K562 (cell line): ENCODE measurements at regions not wholly inside any gene's neighbourhood (a gene's known extent, or its start where the extent isn't known, plus 50 kb on each side); places are given as distances from the start of the nearest gene placed in this dataset.

Source experiments
- ATAC-seq: fragments of 200-7000 bp; cut with Tn5 transposase; 3 replicates; pipeline ENCODE4 v1.9.1; 2020; ENCODE audit warnings: moderate library complexity
- BruUV-seq: library from RNA; stranded (reverse); fragments of 400-500 nt; replicated peaks from 2 replicates; lab custom pipeline; 2021; lab: Mats Ljungman, UMichigan
- CTCF ChIA-PET: fragments of 300-600 bp; formaldehyde crosslinking; extraction: SDS; loops from one replicate; lab custom pipeline; 2021; ENCODE audit warnings: low intra/inter-chr PET ratio; lab: Yijun Ruan, JAX
- POLR2A ChIA-PET: fragments of 300-600, 350-650 bp; sonication (Branson Sonifier 250); formaldehyde crosslinking; extraction: SDS; loops from one replicate; lab custom pipeline; 2021; ENCODE audit warnings: antibody characterized with exemption, inconsistent platforms; lab: Yijun Ruan, JAX
- DNase-seq, 4 experiments: peaks; one replicate each; pipeline versions ENCODE4 v3.0.0 to v3.0.0-alpha.2; 2011 to 2018; ENCODE audit warnings: low spot score in 3 of 4, mixed read lengths in 3 of 4; ENCODE audit errors: extremely low read depth in 1 of 4
- FAIRE-seq: peaks from 2 replicates; lab custom pipeline; 2011; peaks lifted over from hg19 to GRCh38; lab: Jason Lieb, UNC
- H2AFZ ChIP-seq: 2 replicates; pipeline ENCODE4 v1.6.0; 2011; ENCODE audit warnings: low read depth, low read length, control low read depth, inconsistent platforms
- H3K27ac ChIP-seq: fragments of 200-600 bp; 3 replicates; pipeline ENCODE4 v1.8.0; 2011; ENCODE audit warnings: low read depth, mild to moderate bottlenecking, control low read depth, inconsistent platforms, low read length, moderate library complexity, mixed read lengths; ENCODE audit errors: extremely low read depth
- H3K27me3 ChIP-seq, 2 experiments: fragments of 300-600 bp in 1 of 2; 2 replicates in 1 of 2; 3 replicates in 1 of 2; pipeline versions ENCODE4 v1.6.0 to v1.8.0; 2011; ENCODE audit warnings: inconsistent platforms in 2 of 2, low read length in 2 of 2, mild to moderate bottlenecking in 1 of 2, mixed read lengths in 1 of 2, moderate library complexity in 1 of 2; ENCODE audit not compliant: control insufficient read depth in 2 of 2, insufficient read depth in 2 of 2
- H3K36me3 ChIP-seq: fragments of 300-600 bp; 3 replicates; pipeline ENCODE4 v1.8.0; 2011; ENCODE audit warnings: mild to moderate bottlenecking, low read length, inconsistent platforms; ENCODE audit not compliant: control insufficient read depth, insufficient read depth
- H3K4me1 ChIP-seq, 2 experiments: fragments of 200-600 bp in 1 of 2; replicated peaks in 1 of 2; 2 replicates in 1 of 2; 3 replicates in 1 of 2; pipeline versions ENCODE4 v1.5.1 to v1.8.0; 2011; ENCODE audit warnings: inconsistent platforms in 2 of 2, low read length in 2 of 2, mild to moderate bottlenecking in 1 of 2, mixed read lengths in 1 of 2, moderate library complexity in 1 of 2; ENCODE audit not compliant: control insufficient read depth in 2 of 2, insufficient read depth in 2 of 2
- H3K4me2 ChIP-seq: 2 replicates; pipeline ENCODE4 v1.6.1; 2011; ENCODE audit warnings: low read length, control low read depth, inconsistent platforms, mixed read lengths; ENCODE audit not compliant: insufficient read depth
- H3K4me3 ChIP-seq: fragments of 200-600 bp; sonication (generic), shearing (Covaris generic); 2 replicates; pipeline ENCODE4 v1.5.1; 2016; ENCODE audit warnings: control low read depth, inconsistent platforms
- H3K79me2 ChIP-seq: fragments of 200-600 bp; 3 replicates; pipeline ENCODE4 v1.8.0; 2011; ENCODE audit warnings: low read length, inconsistent platforms; ENCODE audit not compliant: control insufficient read depth, insufficient read depth
- H3K9ac ChIP-seq, 2 experiments: 2 replicates each; pipeline versions ENCODE4 v1.6.0 to v1.6.1; 2011; ENCODE audit warnings: low read depth in 2 of 2, low read length in 2 of 2, control low read depth in 1 of 2, inconsistent platforms in 1 of 2, mild to moderate bottlenecking in 1 of 2, mixed read lengths in 1 of 2; ENCODE audit not compliant: insufficient read depth in 1 of 2
- H3K9me1 ChIP-seq: one replicate; pipeline ENCODE4 v1.6.0; 2011; ENCODE audit warnings: inconsistent platforms, mild to moderate bottlenecking, low read length, moderate library complexity; ENCODE audit not compliant: control insufficient read depth, insufficient read depth
- H3K9me3 ChIP-seq: replicated peaks from 2 replicates; pipeline ENCODE4 v1.5.1; 2011; ENCODE audit warnings: low read depth, low read length, inconsistent platforms; ENCODE audit not compliant: control insufficient read depth, insufficient read depth
- H4K20me1 ChIP-seq: replicated peaks from 2 replicates; pipeline ENCODE4 v1.6.1; 2011; ENCODE audit warnings: low read length, inconsistent platforms, mixed read lengths; ENCODE audit not compliant: control insufficient read depth, insufficient read depth
- ARID3A ChIP-seq: IDR thresholded peaks from 2 replicates; pipeline ENCODE4 v1.6.1; 2012; ENCODE audit warnings: low read depth, low read length, improper control_type of control experiment, borderline replicate concordance
- CBFA2T2 ChIP-seq: fragments of 450-650 bp; conservative IDR thresholded peaks from 2 replicates; pipeline ENCODE4 v1.6.1; 2017; ENCODE audit warnings: mild to moderate bottlenecking
- GTF2A2 ChIP-seq: IDR thresholded peaks from 2 replicates; pipeline ENCODE4 v1.6.1; 2016; ENCODE audit warnings: mild to moderate bottlenecking, missing genetic modification characterization, missing compliant biosample characterization
- MLLT1 ChIP-seq, 2 experiments: fragments of 450-650 bp; IDR thresholded peaks; 2 replicates each; pipeline ENCODE4 v1.6.1; 2016
- MTA2 ChIP-seq: fragments of 450-650 bp; IDR thresholded peaks from 2 replicates; pipeline ENCODE4 v1.6.1; 2016; ENCODE audit warnings: low read depth
- TSC22D4 ChIP-seq: fragments of 450-650 bp; IDR thresholded peaks from 2 replicates; pipeline ENCODE4 v1.6.1; 2016; ENCODE audit warnings: missing genetic modification characterization, missing biosample characterization, control low read depth
- ZNF384 ChIP-seq: IDR thresholded peaks from 2 replicates; pipeline ENCODE4 v1.6.1; 2012; ENCODE audit warnings: low read depth, low read length, improper control_type of control experiment
- ZNF609 ChIP-seq: sonication (generic); formaldehyde crosslinking; IDR thresholded peaks from 2 replicates; pipeline ENCODE4 v1.8.1; 2023; ENCODE audit warnings: missing genetic modification reagents, mild to moderate bottlenecking, borderline replicate concordance
- ZNF644 ChIP-seq: fragments of 200-800 bp; sonication (Bioruptor generic); IDR thresholded peaks from 2 replicates; pipeline ENCODE4 v1.6.1; 2016; ENCODE audit warnings: low read depth, missing genetic modification characterization, missing compliant biosample characterization
- ZNF780A ChIP-seq: fragments of 250-450 bp; sonication (Bioruptor Pico); IDR thresholded peaks from 2 replicates; pipeline ENCODE4 v1.5.0; 2021; ENCODE audit warnings: mild to moderate bottlenecking
- WGBS: fragments of 100-300 bp; shearing (Covaris generic); methylation state at CpG from one replicate; pipeline ENCODE4 v1.1.6; 2016; ENCODE audit warnings: low coverage, mixed read lengths; ENCODE audit not compliant: insufficient coverage; ENCODE audit errors: missing lambda C conversion rate; 5-methylcytosine and 5-hydroxymethylcytosine counted together
- in situ Hi-C: fragments of 300-500 bp; cut with MboI; formaldehyde crosslinking; loops from 4 replicates; pipeline ENCODE4 v1.15.0; 2018; ENCODE audit warnings: inconsistent platforms, mixed read lengths
- intact Hi-C: fragments of 100-400 bp; cut with micrococcal nuclease; formaldehyde crosslinking; loops from 2 replicates; pipeline ENCODE4 v1.14.2; 2022
- TF ChIP-seq, protein P1 (sequence below): fragments of 250-450 bp; sonication (Bioruptor Pico); IDR thresholded peaks from 2 replicates; pipeline ENCODE4 v1.4.0; 2020; ENCODE audit warnings: mild to moderate bottlenecking, moderate library complexity, borderline replicate concordance

- no peak for FAIRE-seq
- no peak for TF ChIP-seq GTF2A2
- TF ChIP-seq, protein P1, sequence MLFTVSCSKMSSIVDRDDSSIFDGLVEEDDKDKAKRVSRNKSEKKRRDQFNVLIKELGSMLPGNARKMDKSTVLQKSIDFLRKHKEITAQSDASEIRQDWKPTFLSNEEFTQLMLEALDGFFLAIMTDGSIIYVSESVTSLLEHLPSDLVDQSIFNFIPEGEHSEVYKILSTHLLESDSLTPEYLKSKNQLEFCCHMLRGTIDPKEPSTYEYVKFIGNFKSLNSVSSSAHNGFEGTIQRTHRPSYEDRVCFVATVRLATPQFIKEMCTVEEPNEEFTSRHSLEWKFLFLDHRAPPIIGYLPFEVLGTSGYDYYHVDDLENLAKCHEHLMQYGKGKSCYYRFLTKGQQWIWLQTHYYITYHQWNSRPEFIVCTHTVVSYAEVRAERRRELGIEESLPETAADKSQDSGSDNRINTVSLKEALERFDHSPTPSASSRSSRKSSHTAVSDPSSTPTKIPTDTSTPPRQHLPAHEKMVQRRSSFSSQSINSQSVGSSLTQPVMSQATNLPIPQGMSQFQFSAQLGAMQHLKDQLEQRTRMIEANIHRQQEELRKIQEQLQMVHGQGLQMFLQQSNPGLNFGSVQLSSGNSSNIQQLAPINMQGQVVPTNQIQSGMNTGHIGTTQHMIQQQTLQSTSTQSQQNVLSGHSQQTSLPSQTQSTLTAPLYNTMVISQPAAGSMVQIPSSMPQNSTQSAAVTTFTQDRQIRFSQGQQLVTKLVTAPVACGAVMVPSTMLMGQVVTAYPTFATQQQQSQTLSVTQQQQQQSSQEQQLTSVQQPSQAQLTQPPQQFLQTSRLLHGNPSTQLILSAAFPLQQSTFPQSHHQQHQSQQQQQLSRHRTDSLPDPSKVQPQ (CRISPR knock-in tag): no peak
- no peak for TF ChIP-seq ZNF780A (CRISPR knock-in tag)
- no peak for TF ChIP-seq MLLT1 (IDR thresholded peaks at IDR 0.05)
- no peak for TF ChIP-seq CBFA2T2
- no peak for TF ChIP-seq TSC22D4
- TF ChIP-seq ZNF384: no peak
- no peak for TF ChIP-seq ZNF609
- TF ChIP-seq ZNF644 (tag): no peak
- no peak for TF ChIP-seq ARID3A
- TF ChIP-seq MTA2: no peak
These were observed 151.1 kb downstream of the ESM1 start for GRCh38 chr5:54834121-54834842.

More at GRCh38 chr5:54834121-54834842, 151.1 kb downstream of the ESM1 start:
- Histone ChIP-seq H3K27me3 (peaks cover 18 to 36% of the 10 kb centered on the region in 2 experiments), H4K20me1 (no peaks in the 10 kb centered on the region; the same call in 1 of the 2 replicates), H3K9me1 (no peaks in the 10 kb centered on the region), H3K27ac (no peak overlapping the region), H3K36me3 (no peaks in the 10 kb centered on the region), H3K9ac (no peak overlapping the region), H3K4me3 (no peak overlapping the region), H3K9me3 (no peaks in the 10 kb centered on the region), H3K4me2 (no peak overlapping the region), H2AFZ (no peak overlapping the region), H3K4me1 (no peaks in the 10 kb centered on the region; a peak in 1 of 5 replicates), H3K79me2 (no peaks in the 10 kb centered on the region)
- CTCF ChIA-PET: no interaction called here
- WGBS: 0% methylated on average over 9 of the region's 9 CpGs
- POLR2A ChIA-PET: no interaction called here
- no peak for ATAC-seq
- DNase-seq: no peak
- in situ Hi-C loops: no loop called here
- no TSS peak for BruUV-seq
- intact Hi-C loops: no loop called here
